ENCODE measurements at regions not wholly inside any gene's neighbourhood (a gene's known extent, or its start where the extent isn't known, plus 50 kb on each side); places are given as distances from the start of the nearest gene placed in this dataset.

GRCh38 chr10:60606343-60607080 lies 171.8 kb upstream of the CDK1 start:
- Histone ChIP-seq H3K27me3 (ENCODE audit: insufficient read depth, low read length, poor library complexity) (no peaks in the 10 kb centered on the region), H3K9ac (ENCODE audit: low read depth, low read length) (no peak overlapping the region), H4K20me1 (ENCODE audit: insufficient read depth, low read length) (no peaks in the 10 kb centered on the region), H3K4me1 (ENCODE audit: insufficient read depth, low read length) (no peaks in the 10 kb centered on the region), H3K79me2 (ENCODE audit: insufficient read depth, low read length) (no peaks in the 10 kb centered on the region), H3K9me3 (ENCODE audit: insufficient read depth, low read length, severe bottlenecking) (no peaks in the 10 kb centered on the region), H2AFZ (ENCODE audit: low read depth, low read length) (no peak overlapping the region), H3K27ac (ENCODE audit: low read length) (no peak overlapping the region), H3K4me3 (ENCODE audit: low read depth in 1 of 2, low read length in 2 of 2) (no peak overlapping the region), H3K4me2 (ENCODE audit: insufficient read depth, low read length) (no peak overlapping the region), H3K36me3 (ENCODE audit: insufficient read depth, low read length) (no peaks in the 10 kb centered on the region)
- TF ChIP-seq CTCF (IDR thresholded peaks at IDR 0.05; ENCODE audit: borderline replicate concordance, extremely low read depth, low read length, poor library complexity, severe bottlenecking) (no peak), EZH2 (IDR thresholded peaks at IDR 0.05; ENCODE audit: borderline replicate concordance, low read depth, low read length, severe bottlenecking) (no peak)
- DNase-seq (no peak), ATAC-seq (ENCODE audit: insufficient read depth, low read depth) (no peak)

DNA sequence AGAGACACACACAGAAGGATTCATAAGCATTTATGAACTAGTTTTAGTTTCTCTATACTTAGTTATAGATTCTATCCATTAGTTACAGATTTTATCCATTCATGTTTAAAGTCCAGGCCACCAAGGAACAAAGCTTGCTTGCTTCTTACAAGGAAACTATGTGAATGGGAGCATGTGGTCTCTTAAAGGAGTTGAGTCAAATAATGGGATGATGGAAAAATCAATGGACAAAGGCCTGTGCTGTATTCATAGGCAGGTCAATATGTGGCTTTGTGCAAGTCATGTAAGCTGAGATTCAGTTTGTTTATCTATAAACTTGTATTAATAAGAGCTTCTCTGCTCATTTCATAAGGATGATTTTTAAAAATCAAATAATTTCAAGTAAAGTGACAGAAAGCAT lies 172.8 kb upstream of the CDK1 start:
- no peak overlapping the region for H3K4me3 ChIP-seq (ENCODE audit: low read depth in 1 of 2, low read length in 2 of 2)
- ATAC-seq (ENCODE audit: insufficient read depth, low read depth) = no peak
- TF ChIP-seq EZH2 (IDR thresholded peaks at IDR 0.05; ENCODE audit: borderline replicate concordance, low read depth, low read length, severe bottlenecking) (no peak), CTCF (IDR thresholded peaks at IDR 0.05; ENCODE audit: borderline replicate concordance, extremely low read depth, low read length, poor library complexity, severe bottlenecking) (no peak)
- no peaks in the 10 kb centered on the region for H3K27me3 ChIP-seq (ENCODE audit: insufficient read depth, low read length, poor library complexity)
- H3K9me3 ChIP-seq (ENCODE audit: insufficient read depth, low read length, severe bottlenecking) = no peaks in the 10 kb centered on the region
- H3K9ac ChIP-seq (ENCODE audit: low read depth, low read length) = no peak overlapping the region
- no peaks in the 10 kb centered on the region for H3K4me1 ChIP-seq (ENCODE audit: insufficient read depth, low read length)
- H3K36me3 ChIP-seq (ENCODE audit: insufficient read depth, low read length) = no peaks in the 10 kb centered on the region
- H2AFZ ChIP-seq (ENCODE audit: low read depth, low read length) = no peak overlapping the region
- DNase-seq = no peak
- no peaks in the 10 kb centered on the region for H3K79me2 ChIP-seq (ENCODE audit: insufficient read depth, low read length)
- H3K27ac ChIP-seq (ENCODE audit: low read length) = no peak overlapping the region
- H3K4me2 ChIP-seq (ENCODE audit: insufficient read depth, low read length) = no peak overlapping the region
- H4K20me1 ChIP-seq (ENCODE audit: insufficient read depth, low read length) = no peaks in the 10 kb centered on the region

DNA sequence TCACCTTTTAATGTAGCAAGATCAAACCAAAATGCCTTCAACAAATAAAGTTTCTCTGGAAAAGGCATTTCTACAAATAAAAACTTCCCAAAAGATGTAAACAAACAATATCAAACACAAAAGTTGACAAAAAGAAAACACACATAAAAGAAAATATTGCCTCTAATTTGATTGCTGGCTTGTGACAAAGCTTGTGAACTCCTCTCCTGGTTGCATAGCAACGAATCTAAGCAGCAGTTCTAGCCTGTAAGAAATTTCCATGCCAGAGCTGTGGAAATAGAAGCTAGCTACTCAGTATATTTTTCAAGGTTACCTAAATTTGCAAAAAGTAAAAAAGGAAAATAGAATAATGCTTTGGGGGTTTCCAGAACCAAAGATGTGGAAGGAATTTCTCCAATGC lies 173.9 kb upstream of the CDK1 start:
- ATAC-seq (ENCODE audit: insufficient read depth, low read depth) (no peak), DNase-seq (no peak)
- Histone ChIP-seq H3K36me3 (ENCODE audit: insufficient read depth, low read length) (no peaks in the 10 kb centered on the region), H4K20me1 (ENCODE audit: insufficient read depth, low read length) (no peaks in the 10 kb centered on the region), H3K9ac (ENCODE audit: low read depth, low read length) (no peak overlapping the region), H3K27me3 (ENCODE audit: insufficient read depth, low read length, poor library complexity) (no peaks in the 10 kb centered on the region), H3K79me2 (ENCODE audit: insufficient read depth, low read length) (no peaks in the 10 kb centered on the region), H3K9me3 (ENCODE audit: insufficient read depth, low read length, severe bottlenecking) (no peaks in the 10 kb centered on the region), H3K4me3 (ENCODE audit: low read depth in 1 of 2, low read length in 2 of 2) (no peak overlapping the region), H3K4me2 (ENCODE audit: insufficient read depth, low read length) (no peak overlapping the region), H3K27ac (ENCODE audit: low read length) (no peak overlapping the region), H3K4me1 (ENCODE audit: insufficient read depth, low read length) (no peaks in the 10 kb centered on the region), H2AFZ (ENCODE audit: low read depth, low read length) (no peak overlapping the region)
- TF ChIP-seq EZH2 (IDR thresholded peaks at IDR 0.05; ENCODE audit: borderline replicate concordance, low read depth, low read length, severe bottlenecking) = no peak
- no peak for TF ChIP-seq CTCF (IDR thresholded peaks at IDR 0.05; ENCODE audit: borderline replicate concordance, extremely low read depth, low read length, poor library complexity, severe bottlenecking)

Data from DND-41 (cell line).